SU-DHL-6 (cell line): ENCODE measurements at regions not wholly inside any gene's neighbourhood (a gene's known extent, or its start where the extent isn't known, plus 50 kb on each side); places are given as distances from the start of the nearest gene placed in this dataset.

Experiments used
- H2AFZ ChIP-seq: fragments of 200-600 bp; sonication (generic); 2 replicates; pipeline ENCODE4 v1.6.1; 2014; ENCODE audit warnings: low read depth, mild to moderate bottlenecking, moderate library complexity, mixed read lengths, antibody characterized with exemption, low read length; ENCODE audit not compliant: severe bottlenecking
- H3F3A ChIP-seq: fragments of 200-600 bp; shearing (Covaris generic); 2 replicates; pipeline ENCODE4 v1.6.0; 2016; ENCODE audit warnings: antibody characterized with exemption, mild to moderate bottlenecking; ENCODE audit not compliant: insufficient read depth
- H3K27ac ChIP-seq: fragments of 200-600 bp; sonication (generic); 2 replicates; pipeline ENCODE4 v1.5.1; 2016; ENCODE audit warnings: low read depth, mild to moderate bottlenecking, low read length, moderate library complexity, mixed read lengths
- H3K27me3 ChIP-seq: fragments of 200-600 bp; sonication (generic), shearing (Covaris generic); 2 replicates; pipeline ENCODE4 v1.6.0; 2014; ENCODE audit warnings: mild to moderate bottlenecking, low read length
- H3K36me3 ChIP-seq: fragments of 200-600 bp; sonication (generic); 2 replicates; pipeline ENCODE4 v1.6.1; 2014; ENCODE audit warnings: mild to moderate bottlenecking, low read length, mixed read lengths
- H3K4me2 ChIP-seq: fragments of 300-600, 200-600 bp; shearing (Covaris generic), sonication (generic); 2 replicates; pipeline ENCODE4 v1.6.0; 2014; ENCODE audit warnings: low read length, low read depth, mild to moderate bottlenecking; ENCODE audit not compliant: poor library complexity, severe bottlenecking
- H3K4me3 ChIP-seq: fragments of 200-600 bp; sonication (generic); 2 replicates; pipeline ENCODE4 v1.5.1; 2014; ENCODE audit warnings: antibody characterized with exemption, low read length, mild to moderate bottlenecking, mixed read lengths; ENCODE audit not compliant: insufficient read depth, poor library complexity, severe bottlenecking
- H3K79me2 ChIP-seq: fragments of 200-600 bp; sonication (generic); 2 replicates; pipeline ENCODE4 v1.6.1; 2014; ENCODE audit warnings: mild to moderate bottlenecking, low read length, moderate library complexity; ENCODE audit not compliant: insufficient read depth
- H3K9ac ChIP-seq: fragments of 200-600 bp; sonication (generic); 2 replicates; pipeline ENCODE4 v1.7.0; 2014; ENCODE audit warnings: mild to moderate bottlenecking, low read length
- H3K9me2 ChIP-seq: fragments of 200-600 bp; sonication (generic); replicated peaks from 2 replicates; pipeline ENCODE4 v1.6.1; 2014; ENCODE audit warnings: low read length; ENCODE audit not compliant: insufficient read depth
- H3K9me3 ChIP-seq: fragments of 200-600 bp; sonication (generic); 2 replicates; pipeline ENCODE4 v1.6.1; 2014; ENCODE audit warnings: low read length, mixed read lengths; ENCODE audit not compliant: insufficient read depth
- H4K20me1 ChIP-seq: fragments of 200-600 bp; sonication (generic); 2 replicates; pipeline ENCODE4 v1.6.1; 2014; ENCODE audit warnings: low read depth, mild to moderate bottlenecking, antibody characterized with exemption, low read length, moderate library complexity, mixed read lengths
- CTCF ChIP-seq: fragments of 200-600 bp; sonication (generic); IDR thresholded peaks from one replicate; pipeline ENCODE4 v1.5.1; 2017; ENCODE audit warnings: antibody characterized with exemption, mild to moderate bottlenecking, low read length, moderate library complexity; ENCODE audit not compliant: insufficient read depth, poor library complexity, severe bottlenecking
- EZH2phosphoT487 ChIP-seq: fragments of 200-600 bp; sonication (generic), shearing (Covaris generic); conservative IDR thresholded peaks from 2 replicates; pipeline ENCODE4 v1.6.1; 2018; ENCODE audit warnings: mild to moderate bottlenecking, antibody characterized with exemption, low read length, moderate library complexity, mixed read lengths

GRCh38 chr10:124230635-124231167 is 137.3 kb upstream of the CHST15 start:
- Histone ChIP-seq H4K20me1 (no peaks in the 10 kb centered on the region), H3K9me3 (peaks cover 27% of the 10 kb centered on the region), H3F3A (peaks cover 49% of the 10 kb centered on the region), H3K9me2 (no peaks in the 10 kb centered on the region), H3K27ac (no peak overlapping the region), H3K79me2 (no peaks in the 10 kb centered on the region), H3K4me2 (no peak overlapping the region), H2AFZ (no peak overlapping the region), H3K9ac (no peak overlapping the region), H3K27me3 (no peaks in the 10 kb centered on the region), H3K36me3 (no peaks in the 10 kb centered on the region), H3K4me3 (no peak overlapping the region)
- TF ChIP-seq EZH2phosphoT487 (no peak), CTCF (no peak)

- TF ChIP-seq EZH2phosphoT487, result no peak
- no peak for TF ChIP-seq CTCF
- Histone ChIP-seq H3F3A (peaks cover 50% of the 10 kb centered on the region), H3K9ac (no peak overlapping the region), H4K20me1 (no peaks in the 10 kb centered on the region), H2AFZ (no peak overlapping the region), H3K4me3 (no peak overlapping the region), H3K4me2 (no peak overlapping the region), H3K27me3 (no peaks in the 10 kb centered on the region), H3K36me3 (no peaks in the 10 kb centered on the region), H3K79me2 (no peaks in the 10 kb centered on the region), H3K9me3 (peaks cover 27% of the 10 kb centered on the region), H3K9me2 (no peaks in the 10 kb centered on the region), H3K27ac (no peak overlapping the region)
Measured at GRCh38 chr10:124229989-124230634, 136.7 kb upstream of the CHST15 start.

- no peak overlapping the region for H3K4me2 ChIP-seq
- no peaks in the 10 kb centered on the region for H4K20me1 ChIP-seq
- TF ChIP-seq EZH2phosphoT487, result no peak
- TF ChIP-seq CTCF, result no peak
- H3K9ac ChIP-seq, result no peak overlapping the region
- H3K9me2 ChIP-seq, result no peaks in the 10 kb centered on the region
- H3K9me3 ChIP-seq, result peaks cover 27% of the 10 kb centered on the region
- no peak overlapping the region for H3K4me3 ChIP-seq
- H3K36me3 ChIP-seq, result no peaks in the 10 kb centered on the region
- no peaks in the 10 kb centered on the region for H3K79me2 ChIP-seq
- no peaks in the 10 kb centered on the region for H3K27me3 ChIP-seq
- H3K27ac ChIP-seq, result no peak overlapping the region
- no peak overlapping the region for H2AFZ ChIP-seq
- peaks cover 50% of the 10 kb centered on the region for H3F3A ChIP-seq
Measured at GRCh38 chr10:124229201-124229988, 136.0 kb upstream of the CHST15 start.
